H4 (cell line): ENCODE measurements at regions not wholly inside any gene's neighbourhood (a gene's known extent, or its start where the extent isn't known, plus 50 kb on each side); places are given as distances from the start of the nearest gene placed in this dataset.

Experiments
- DNase-seq: peaks from one replicate; pipeline ENCODE4 v3.0.0-alpha.2; 2015; ENCODE audit warnings: low spot score

GRCh38 chr9:89554307-89555035 lies 50.3 kb upstream of the GADD45G start:
- no peak for DNase-seq

GRCh38 chr9:89553451-89554010 lies 51.3 kb upstream of the GADD45G start:
- DNase-seq = no peak

- DNase-seq = no peak
Measured at GRCh38 chr9:89550346-89550927, 52.5 kb upstream of the SEMA4D start.

- DNase-seq = peak; percentile 59
Measured at GRCh38 chr9:89549031-89549644, 51.2 kb upstream of the SEMA4D start.

- no peak for DNase-seq
Measured at GRCh38 chr9:89548071-89548638, 50.2 kb upstream of the SEMA4D start.
